AG08395 (cell line): ENCODE measurements at regions not wholly inside any gene's neighbourhood (a gene's known extent, or its start where the extent isn't known, plus 50 kb on each side); places are given as distances from the start of the nearest gene placed in this dataset.
"Not testable (repeated sequence)": the region's sequence is repeated elsewhere in the genome, so short reads cannot be mapped to it uniquely, and the experiment has no call there.

Experiments used
- DNase-seq: peaks from one replicate; pipeline ENCODE4 v3.0.0; 2012; ENCODE audit warnings: mixed read lengths, low spot score

- DNase-seq: no peak
Observed at GRCh38 chr2:189231719-189232323, 52.3 kb upstream of the COL5A2 start.

GRCh38 chr2:189232759-189233406, 53.3 kb upstream of the COL5A2 start:
- DNase-seq: no peak

GRCh38 chr2:189233527-189233926, 54.0 kb upstream of the COL5A2 start:
- DNase-seq: no peak

GRCh38 chr2:189234991-189235390, 55.4 kb upstream of the COL5A2 start:
- DNase-seq: peak; percentile 31

- no peak for DNase-seq
Observed at GRCh38 chr2:189236066-189236465, 56.5 kb upstream of the COL5A2 start.

- no peak for DNase-seq
Observed at GRCh38 chr2:189238903-189239302, 59.3 kb upstream of the COL5A2 start.

GRCh38 chr2:189243843-189244242, 64.3 kb upstream of the COL5A2 start:
- DNase-seq: not testable (repeated sequence)

GRCh38 chr2:189247276-189247675, 67.7 kb upstream of the COL5A2 start:
- no peak for DNase-seq

- no peak for DNase-seq
Observed at GRCh38 chr2:189248141-189248540, 68.6 kb upstream of the COL5A2 start.

GRCh38 chr2:189249171-189249570, 69.6 kb upstream of the COL5A2 start:
- DNase-seq: no peak

GRCh38 chr2:189249901-189250300, 70.3 kb upstream of the COL5A2 start:
- DNase-seq: no peak

- peak; percentile 9 for DNase-seq
Observed at GRCh38 chr2:189252991-189253675, 73.6 kb upstream of the COL5A2 start.

GRCh38 chr2:189253836-189254235, 74.3 kb upstream of the COL5A2 start:
- DNase-seq: peak; percentile 6

- DNase-seq: peak; percentile 82
Observed at GRCh38 chr2:189254268-189254883, 74.8 kb upstream of the COL5A2 start.

- DNase-seq: no peak
Observed at GRCh38 chr2:189255711-189256110, 76.2 kb upstream of the COL5A2 start.

GRCh38 chr2:189258616-189259365, 79.2 kb upstream of the COL5A2 start:
- DNase-seq: no peak

- DNase-seq: no peak
Observed at GRCh38 chr2:189260361-189260814, 80.8 kb upstream of the COL5A2 start.

GRCh38 chr2:189261431-189261841, 81.9 kb upstream of the COL5A2 start:
- peak; percentile 19 for DNase-seq

- no peak for DNase-seq
Observed at GRCh38 chr2:189261916-189262315, 82.4 kb upstream of the COL5A2 start.

- DNase-seq: no peak
Observed at GRCh38 chr2:189265696-189266320, 86.2 kb upstream of the COL5A2 start.

- DNase-seq: peak; percentile 12
Observed at GRCh38 chr2:189267491-189267890, 87.9 kb upstream of the COL5A2 start.
